PC-9 (cell line): ENCODE measurements at regions not wholly inside any gene's neighbourhood (a gene's known extent, or its start where the extent isn't known, plus 50 kb on each side); places are given as distances from the start of the nearest gene placed in this dataset.

Source experiments
- CTCF ChIP-seq: fragments of 200-600 bp; sonication (generic); conservative IDR thresholded peaks from 2 replicates; pipeline ENCODE4 v1.6.1; 2017; ENCODE audit warnings: mixed run types, antibody characterized with exemption, mild to moderate bottlenecking, moderate library complexity
- EZH2 ChIP-seq: fragments of 200-600 bp; sonication (generic); IDR thresholded peaks from 2 replicates; pipeline ENCODE4 v1.8.0; 2017; ENCODE audit warnings: antibody characterized with exemption, low read depth

- TF ChIP-seq CTCF (no peak), EZH2 (no peak)
Measured at GRCh38 chr18:2441544-2441943, 129.8 kb downstream of the METTL4 start.
